Skeletal muscle satellite cell (primary cell): ENCODE measurements at regions not wholly inside any gene's neighbourhood (a gene's known extent, or its start where the extent isn't known, plus 50 kb on each side); places are given as distances from the start of the nearest gene placed in this dataset.
"Not testable (repeated sequence)": the region's sequence is repeated elsewhere in the genome, so short reads cannot be mapped to it uniquely, and the experiment has no call there.

Source experiments
- H3K27me3 ChIP-seq: 2 replicates; pipeline ENCODE4 v1.7.0; 2013; ENCODE audit warnings: low read length; ENCODE audit not compliant: control insufficient read depth, insufficient read depth
- H3K36me3 ChIP-seq: 2 replicates; pipeline ENCODE4 v1.7.0; 2013; ENCODE audit warnings: mild to moderate bottlenecking, control low read depth, low read length; ENCODE audit not compliant: insufficient read depth
- H3K4me1 ChIP-seq: 2 replicates; pipeline ENCODE4 v1.7.0; 2013; ENCODE audit warnings: low read length; ENCODE audit not compliant: control insufficient read depth, insufficient read depth
- H3K4me2 ChIP-seq: 2 replicates; pipeline ENCODE4 v1.7.0; 2013; ENCODE audit warnings: mild to moderate bottlenecking, low read length
- H3K4me3 ChIP-seq: 2 replicates; pipeline ENCODE4 v1.7.0; 2013; ENCODE audit warnings: low read length
- H3K9ac ChIP-seq: 2 replicates; pipeline ENCODE4 v1.7.0; 2013; ENCODE audit warnings: mild to moderate bottlenecking, low read depth, low read length, moderate library complexity
- H3K9me3 ChIP-seq: replicated peaks from 2 replicates; pipeline ENCODE4 v1.7.0; 2013; ENCODE audit warnings: mild to moderate bottlenecking, control low read depth, low read length

DNA sequence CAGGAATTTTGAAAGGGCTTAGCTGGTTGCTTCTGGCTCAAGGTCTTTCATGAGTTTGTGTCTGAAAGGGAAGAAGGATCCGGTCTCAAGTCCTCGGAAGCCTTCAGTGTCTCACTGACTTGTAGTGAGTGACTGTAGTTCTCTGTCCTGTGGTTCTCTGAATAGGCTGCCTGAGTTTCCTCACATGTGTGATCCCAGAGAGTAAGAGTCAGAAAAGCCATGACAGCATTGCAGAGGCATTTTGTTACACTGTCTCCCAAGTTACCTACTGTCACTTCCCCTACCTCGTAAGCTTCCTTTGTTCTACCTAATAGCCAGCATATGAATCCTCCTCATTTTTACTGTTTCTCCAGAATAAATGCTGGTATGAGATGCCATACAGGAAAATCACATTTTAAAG, 709.1 kb upstream of the CHAC2 start:
- H3K9ac ChIP-seq, result no peak overlapping the region
- no peaks in the 10 kb centered on the region for H3K36me3 ChIP-seq
- no peak overlapping the region for H3K4me2 ChIP-seq
- no peak overlapping the region for H3K4me3 ChIP-seq
- H3K4me1 ChIP-seq, result no peaks in the 10 kb centered on the region
- no peaks in the 10 kb centered on the region for H3K9me3 ChIP-seq
- no peaks in the 10 kb centered on the region for H3K27me3 ChIP-seq

DNA sequence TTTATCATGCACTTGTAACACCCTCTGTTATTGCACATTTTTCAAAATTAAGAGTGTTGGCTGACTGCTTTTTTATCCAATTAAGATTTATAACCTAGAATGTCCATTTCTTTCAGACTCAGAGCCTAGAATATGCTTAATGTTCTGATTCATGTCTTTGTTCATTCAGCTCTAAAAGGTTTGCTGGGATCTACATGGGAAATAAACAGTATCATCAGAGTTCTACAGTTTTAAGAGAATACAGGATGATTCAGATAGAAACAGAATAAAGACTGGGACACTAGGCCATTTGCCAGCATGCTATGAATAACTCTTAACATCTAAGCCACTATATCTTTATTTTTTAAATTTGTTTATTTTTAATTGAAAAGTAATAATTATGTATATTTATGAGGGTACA, 713.7 kb upstream of the CHAC2 start:
- Histone ChIP-seq H3K36me3 (no peaks in the 10 kb centered on the region), H3K4me2 (no peak overlapping the region), H3K9me3 (no peaks in the 10 kb centered on the region)

GRCh38 chr2:53051157-53051556, 716.4 kb upstream of the CHAC2 start:
- Histone ChIP-seq H3K4me1 (no peaks in the 10 kb centered on the region), H3K9me3 (no peaks in the 10 kb centered on the region), H3K27me3 (no peaks in the 10 kb centered on the region), H3K4me3 (no peak overlapping the region), H3K4me2 (no peak overlapping the region), H3K36me3 (no peaks in the 10 kb centered on the region), H3K9ac (no peak overlapping the region)

More for the DNA sequence above, 713.7 kb upstream of the CHAC2 start:
- H3K4me3 ChIP-seq, result no peak overlapping the region
- H3K27me3 ChIP-seq, result no peaks in the 10 kb centered on the region
- H3K4me1 ChIP-seq, result no peaks in the 10 kb centered on the region
- H3K9ac ChIP-seq, result no peak overlapping the region

- no peak overlapping the region for H3K4me3 ChIP-seq
- H3K9me3 ChIP-seq, result no peaks in the 10 kb centered on the region
- no peaks in the 10 kb centered on the region for H3K36me3 ChIP-seq
- H3K4me2 ChIP-seq, result no peak overlapping the region
- H3K4me1 ChIP-seq, result no peaks in the 10 kb centered on the region
- H3K9ac ChIP-seq, result no peak overlapping the region
- no peaks in the 10 kb centered on the region for H3K27me3 ChIP-seq
Observed at GRCh38 chr2:53040536-53041229, 726.9 kb upstream of the CHAC2 start.

- Histone ChIP-seq H3K4me1 (no peaks in the 10 kb centered on the region), H3K27me3 (no peaks in the 10 kb centered on the region)
Observed at GRCh38 chr2:53036196-53036595, 731.4 kb upstream of the CHAC2 start.

DNA sequence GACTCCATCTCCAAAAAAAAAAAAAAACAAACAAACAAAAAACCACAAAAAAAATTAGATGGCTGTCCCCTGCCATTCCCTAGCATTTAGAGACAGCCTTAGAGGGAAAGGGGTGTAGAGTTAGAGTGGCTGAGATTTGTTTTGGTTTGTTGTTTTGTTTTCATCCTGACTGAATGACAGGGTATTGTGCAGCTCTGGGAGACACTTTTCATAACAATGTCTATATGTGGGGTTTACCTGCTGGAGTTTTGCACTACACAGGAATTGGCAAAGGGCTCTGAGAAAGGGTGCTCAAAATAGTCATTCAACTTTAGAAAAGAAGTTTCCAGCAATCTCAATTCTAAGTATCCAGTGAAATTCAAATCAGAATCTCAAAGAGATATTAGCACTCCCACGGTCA, 732.5 kb upstream of the CHAC2 start:
- H3K9ac ChIP-seq, result no peak overlapping the region
- no peaks in the 10 kb centered on the region for H3K36me3 ChIP-seq
- no peaks in the 10 kb centered on the region for H3K27me3 ChIP-seq
- H3K4me2 ChIP-seq, result no peak overlapping the region
- no peak overlapping the region for H3K4me3 ChIP-seq
- no peaks in the 10 kb centered on the region for H3K9me3 ChIP-seq
- no peaks in the 10 kb centered on the region for H3K4me1 ChIP-seq

More at GRCh38 chr2:53036196-53036595, 731.4 kb upstream of the CHAC2 start:
- H3K4me2 ChIP-seq, result no peak overlapping the region
- H3K36me3 ChIP-seq, result no peaks in the 10 kb centered on the region
- no peak overlapping the region for H3K4me3 ChIP-seq
- H3K9me3 ChIP-seq, result no peaks in the 10 kb centered on the region
- H3K9ac ChIP-seq, result no peak overlapping the region

GRCh38 chr2:53033411-53033810, 734.2 kb upstream of the CHAC2 start:
- Histone ChIP-seq H3K27me3 (no peaks in the 10 kb centered on the region), H3K36me3 (no peaks in the 10 kb centered on the region), H3K4me3 (no peak overlapping the region), H3K4me2 (no peak overlapping the region), H3K9me3 (no peaks in the 10 kb centered on the region), H3K9ac (no peak overlapping the region), H3K4me1 (no peaks in the 10 kb centered on the region)

DNA sequence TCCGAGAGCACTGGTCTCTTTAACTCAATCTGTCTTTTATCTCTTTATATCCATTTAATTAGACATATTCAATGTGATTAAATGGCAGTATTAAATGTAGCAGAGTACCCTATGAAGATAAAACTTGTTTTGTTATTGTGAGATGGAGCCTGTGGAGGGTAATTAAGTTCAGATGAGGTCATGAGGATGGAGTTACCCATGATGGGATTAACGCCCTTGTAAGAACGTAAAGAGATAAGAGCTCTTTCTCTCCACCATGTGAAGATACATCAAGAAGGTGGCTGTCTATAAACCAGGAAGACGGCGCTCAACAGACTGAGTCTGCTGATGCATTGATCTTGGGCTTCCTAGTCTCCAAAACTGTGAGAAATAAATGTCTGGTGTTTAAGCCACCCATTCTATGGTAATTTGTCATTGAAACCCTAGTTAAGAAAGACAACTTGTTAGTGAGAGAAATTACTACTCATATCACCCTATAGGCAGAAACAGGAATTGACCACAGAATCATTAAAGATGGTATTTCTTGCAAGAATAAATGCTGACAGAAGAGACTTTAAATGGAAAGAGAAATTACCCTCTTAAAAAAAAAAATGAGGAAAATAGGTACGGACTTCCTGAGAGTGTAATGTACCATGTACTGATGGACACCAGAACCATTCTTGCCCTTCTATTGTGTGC, 738.7 kb upstream of the CHAC2 start:
- Histone ChIP-seq H3K36me3 (no peaks in the 10 kb centered on the region), H3K9me3 (no peaks in the 10 kb centered on the region), H3K9ac (no peak overlapping the region), H3K27me3 (no peaks in the 10 kb centered on the region), H3K4me3 (no peak overlapping the region), H3K4me2 (no peak overlapping the region), H3K4me1 (no peaks in the 10 kb centered on the region)

- Histone ChIP-seq H3K4me2 (no peak overlapping the region), H3K9me3 (no peaks in the 10 kb centered on the region), H3K9ac (no peak overlapping the region), H3K4me3 (no peak overlapping the region), H3K4me1 (no peaks in the 10 kb centered on the region), H3K27me3 (no peaks in the 10 kb centered on the region), H3K36me3 (no peaks in the 10 kb centered on the region)
Observed at GRCh38 chr2:53028225-53028624, 739.4 kb upstream of the CHAC2 start.

GRCh38 chr2:53022248-53022647, 745.4 kb upstream of the CHAC2 start:
- H3K27me3 ChIP-seq, H3K9ac ChIP-seq, H3K36me3 ChIP-seq, H3K4me2 ChIP-seq, H3K4me3 ChIP-seq, H3K9me3 ChIP-seq, H3K4me1 ChIP-seq: not testable (repeated sequence)

GRCh38 chr2:53021828-53022227, 745.8 kb upstream of the CHAC2 start:
- no peak overlapping the region for H3K4me2 ChIP-seq
- no peaks in the 10 kb centered on the region for H3K9me3 ChIP-seq
- no peaks in the 10 kb centered on the region for H3K36me3 ChIP-seq
- no peaks in the 10 kb centered on the region for H3K4me1 ChIP-seq
- no peak overlapping the region for H3K9ac ChIP-seq
- H3K27me3 ChIP-seq, result no peaks in the 10 kb centered on the region
- H3K4me3 ChIP-seq, result no peak overlapping the region

DNA sequence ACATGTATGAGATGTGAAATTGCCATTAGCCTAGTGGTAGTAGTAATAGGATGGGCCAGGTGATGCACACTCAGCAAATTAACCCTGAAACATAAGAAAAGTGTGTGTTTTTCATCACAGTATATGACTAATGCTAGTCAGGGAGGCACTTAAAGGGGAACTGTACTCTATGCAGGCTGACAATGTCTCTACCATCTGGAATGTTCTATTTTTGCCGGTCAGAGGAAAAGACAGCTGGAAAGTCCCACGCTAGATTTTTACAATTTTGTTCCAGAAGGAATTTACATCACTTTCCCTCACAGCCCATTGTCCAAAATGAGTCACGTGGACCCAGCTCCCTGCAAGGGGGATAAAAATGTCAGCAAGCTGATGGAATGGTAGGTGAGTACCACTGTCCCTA, 746.3 kb upstream of the CHAC2 start:
- Histone ChIP-seq H3K4me3 (no peak overlapping the region), H3K9ac (no peak overlapping the region), H3K27me3 (no peaks in the 10 kb centered on the region), H3K36me3 (no peaks in the 10 kb centered on the region), H3K9me3 (no peaks in the 10 kb centered on the region), H3K4me1 (no peaks in the 10 kb centered on the region), H3K4me2 (no peak overlapping the region)
